Stomach (tissue), 4 donors: ENCODE measurements at regions not wholly inside any gene's neighbourhood (a gene's known extent, or its start where the extent isn't known, plus 50 kb on each side); places are given as distances from the start of the nearest gene placed in this dataset.

ENCODE experiments used
- CTCF ChIP-seq, 7 experiments: fragments of 450-650 bp in 4 of 7; fragments of 200-600 bp in 3 of 7; sonication (generic) in 3 of 7; IDR thresholded peaks; one replicate each; pipeline ENCODE4 v1.5.1; 2016 to 2019; ENCODE audit warnings: antibody characterized with exemption in 7 of 7, control low read depth in 2 of 7, mild to moderate bottlenecking in 1 of 7
- EP300 ChIP-seq: sonication (generic); formaldehyde crosslinking; IDR thresholded peaks from one replicate; pipeline ENCODE4 v1.6.1; 2017; ENCODE audit warnings: antibody characterized with exemption
- POLR2A ChIP-seq, 4 donors: fragments of 450-650 bp; IDR thresholded peaks; one replicate each; pipeline ENCODE4 v1.6.1; 2016; ENCODE audit warnings: antibody characterized with exemption in 4 of 4, control low read depth in 2 of 4, mild to moderate bottlenecking in 1 of 4, moderate library complexity in 1 of 4
- POLR2AphosphoS5 ChIP-seq, 3 donors: sonication (generic); formaldehyde crosslinking; IDR thresholded peaks; one replicate each; pipeline ENCODE4 v1.6.1; 2016; ENCODE audit warnings: antibody characterized with exemption in 3 of 3

- TF ChIP-seq CTCF (IDR thresholded peaks at IDR 0.05), result no peak
- TF ChIP-seq POLR2A (IDR thresholded peaks at IDR 0.05), result no peak
- no peak for TF ChIP-seq POLR2AphosphoS5 (IDR thresholded peaks at IDR 0.05)
- no peak for TF ChIP-seq EP300
Observed at GRCh38 chr7:34219153-34219718, 313.9 kb downstream of the BMPER start.
